K562 (cell line): ENCODE measurements at regions not wholly inside any gene's neighbourhood (a gene's known extent, or its start where the extent isn't known, plus 50 kb on each side); places are given as distances from the start of the nearest gene placed in this dataset.

Experiments
- TF ChIP-seq, protein P1 (sequence below), 2 experiments: fragments of 450-650 bp in 1 of 2; sonication (generic) in 1 of 2; formaldehyde crosslinking in 1 of 2; IDR thresholded peaks in 1 of 2; conservative IDR thresholded peaks in 1 of 2; 2 replicates each; pipeline versions ENCODE4 v1.6.1 to v1.8.1; 2016 to 2023; ENCODE audit warnings: mild to moderate bottlenecking in 2 of 2, moderate library complexity in 2 of 2, inconsistent platforms in 1 of 2, missing genetic modification reagents in 1 of 2
- TF ChIP-seq, protein P2 (sequence below), 3 experiments: IDR thresholded peaks in 2 of 3; conservative IDR thresholded peaks in 1 of 3; 2 replicates each; pipeline ENCODE4 v1.5.1; 2011 to 2012; ENCODE audit warnings: low read length in 3 of 3, mild to moderate bottlenecking in 3 of 3, control low read depth in 2 of 3, improper control_type of control experiment in 1 of 3, inconsistent platforms in 1 of 3, low read depth in 1 of 3, mixed read lengths in 1 of 3, moderate library complexity in 1 of 3; ENCODE audit not compliant: insufficient read depth in 2 of 3

DNA sequence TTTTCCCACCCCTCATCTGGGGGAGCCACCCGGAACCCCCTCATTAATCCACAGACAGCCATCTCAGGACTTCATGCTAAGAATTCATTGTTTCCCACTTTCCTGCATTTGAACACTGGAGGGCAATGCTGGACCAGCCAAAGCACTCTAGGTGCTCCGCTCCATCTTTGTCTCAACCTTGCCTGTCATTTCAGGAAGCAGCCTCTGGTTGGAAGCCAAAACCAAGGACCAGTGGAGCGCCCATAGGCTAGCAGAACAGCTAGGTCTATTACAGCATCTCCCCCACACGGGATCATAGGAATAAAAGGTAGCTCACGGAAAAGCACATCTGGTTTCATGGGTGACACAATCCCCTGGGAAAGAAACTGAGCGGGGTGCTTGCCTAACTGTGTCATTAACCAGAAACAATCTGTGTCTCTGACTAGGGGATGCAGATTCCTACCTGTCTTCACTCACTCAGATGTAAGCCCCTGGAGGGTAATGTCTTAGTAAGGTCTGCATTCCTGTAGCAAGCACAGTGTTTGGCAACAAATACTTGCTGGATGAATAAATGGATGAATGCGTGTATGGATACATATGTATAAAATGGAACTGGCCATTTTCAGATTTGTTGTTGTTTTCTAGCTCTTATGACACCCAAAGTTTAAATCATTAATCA is 197.0 kb downstream of the DAD1 start:
- TF ChIP-seq, protein P1, sequence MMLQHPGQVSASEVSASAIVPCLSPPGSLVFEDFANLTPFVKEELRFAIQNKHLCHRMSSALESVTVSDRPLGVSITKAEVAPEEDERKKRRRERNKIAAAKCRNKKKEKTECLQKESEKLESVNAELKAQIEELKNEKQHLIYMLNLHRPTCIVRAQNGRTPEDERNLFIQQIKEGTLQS (IDR thresholded peaks at IDR 0.05): no peak
- TF ChIP-seq, protein P1 (CRISPR knock-in tag; conservative IDR thresholded peaks at IDR 0.05): no peak
- TF ChIP-seq, protein P2, sequence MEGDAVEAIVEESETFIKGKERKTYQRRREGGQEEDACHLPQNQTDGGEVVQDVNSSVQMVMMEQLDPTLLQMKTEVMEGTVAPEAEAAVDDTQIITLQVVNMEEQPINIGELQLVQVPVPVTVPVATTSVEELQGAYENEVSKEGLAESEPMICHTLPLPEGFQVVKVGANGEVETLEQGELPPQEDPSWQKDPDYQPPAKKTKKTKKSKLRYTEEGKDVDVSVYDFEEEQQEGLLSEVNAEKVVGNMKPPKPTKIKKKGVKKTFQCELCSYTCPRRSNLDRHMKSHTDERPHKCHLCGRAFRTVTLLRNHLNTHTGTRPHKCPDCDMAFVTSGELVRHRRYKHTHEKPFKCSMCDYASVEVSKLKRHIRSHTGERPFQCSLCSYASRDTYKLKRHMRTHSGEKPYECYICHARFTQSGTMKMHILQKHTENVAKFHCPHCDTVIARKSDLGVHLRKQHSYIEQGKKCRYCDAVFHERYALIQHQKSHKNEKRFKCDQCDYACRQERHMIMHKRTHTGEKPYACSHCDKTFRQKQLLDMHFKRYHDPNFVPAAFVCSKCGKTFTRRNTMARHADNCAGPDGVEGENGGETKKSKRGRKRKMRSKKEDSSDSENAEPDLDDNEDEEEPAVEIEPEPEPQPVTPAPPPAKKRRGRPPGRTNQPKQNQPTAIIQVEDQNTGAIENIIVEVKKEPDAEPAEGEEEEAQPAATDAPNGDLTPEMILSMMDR (IDR thresholded peaks at IDR 0.05 in 2 of 3, conservative IDR thresholded peaks at IDR 0.05 in 1 of 3; ENCODE audit: insufficient read depth in 2 of 3, low read depth in 1 of 3, low read length in 3 of 3): peak; percentile 67 to 88 (median 79)
